ENCODE measurements at regions not wholly inside any gene's neighbourhood (a gene's known extent, or its start where the extent isn't known, plus 50 kb on each side); places are given as distances from the start of the nearest gene placed in this dataset.
"Not testable (repeated sequence)": the region's sequence is repeated elsewhere in the genome, so short reads cannot be mapped to it uniquely, and the experiment has no call there.

DNA sequence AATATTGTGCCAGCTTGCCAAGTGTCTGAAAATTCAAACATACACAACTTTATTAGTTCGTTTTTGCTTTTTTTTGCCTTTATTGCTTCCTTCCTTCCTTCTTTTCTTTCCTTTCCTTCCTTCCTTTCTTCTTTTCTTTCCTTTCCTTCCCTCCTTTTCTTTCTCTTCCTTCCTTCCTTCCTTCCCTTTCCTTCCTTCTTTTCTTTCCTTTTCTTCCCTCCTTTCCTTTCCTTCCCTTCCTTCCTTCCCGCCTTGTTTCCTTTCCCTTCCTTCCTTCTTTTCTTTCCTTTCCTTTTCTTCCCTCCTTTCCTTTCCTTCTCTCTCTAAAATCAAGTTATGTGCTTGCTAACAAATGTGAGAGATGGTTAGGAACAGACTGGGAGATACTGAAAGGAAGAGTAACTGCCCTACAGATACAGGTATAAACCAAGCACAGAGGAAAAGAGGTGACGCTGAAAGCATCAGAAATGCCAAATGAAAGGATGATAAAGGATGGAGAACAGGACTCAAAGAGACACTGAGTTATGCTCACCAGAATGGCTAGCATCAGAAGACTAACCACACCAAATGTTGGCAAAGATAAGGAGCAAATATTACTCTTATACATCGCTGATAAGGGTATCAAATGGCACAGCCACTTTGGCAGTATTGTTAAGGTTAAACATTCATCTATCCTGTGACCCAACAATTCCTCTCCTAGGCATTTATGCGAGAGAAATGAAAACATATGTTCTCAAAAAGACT lies 151.6 kb downstream of the MREG start:
- DNase-seq = no peak

DNA sequence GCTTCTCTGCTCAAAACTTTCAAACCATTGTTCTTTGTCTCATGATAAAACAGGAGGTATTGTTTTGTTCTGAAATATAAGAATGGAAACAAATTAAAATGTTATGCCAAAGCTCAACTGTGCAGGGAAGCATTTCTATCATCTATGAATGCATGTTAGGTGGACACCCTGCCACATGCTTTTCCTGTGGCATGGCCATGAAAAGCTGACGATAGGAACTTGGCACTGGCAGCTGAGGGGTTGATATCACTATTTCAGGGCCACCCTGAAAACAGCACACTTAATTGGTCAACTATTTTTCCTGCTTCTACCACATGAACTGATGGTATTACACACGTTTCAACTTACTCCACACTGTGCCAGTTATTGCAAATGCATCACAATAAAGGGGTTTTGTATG lies 157.3 kb downstream of the MREG start:
- DNase-seq = no peak

DNA sequence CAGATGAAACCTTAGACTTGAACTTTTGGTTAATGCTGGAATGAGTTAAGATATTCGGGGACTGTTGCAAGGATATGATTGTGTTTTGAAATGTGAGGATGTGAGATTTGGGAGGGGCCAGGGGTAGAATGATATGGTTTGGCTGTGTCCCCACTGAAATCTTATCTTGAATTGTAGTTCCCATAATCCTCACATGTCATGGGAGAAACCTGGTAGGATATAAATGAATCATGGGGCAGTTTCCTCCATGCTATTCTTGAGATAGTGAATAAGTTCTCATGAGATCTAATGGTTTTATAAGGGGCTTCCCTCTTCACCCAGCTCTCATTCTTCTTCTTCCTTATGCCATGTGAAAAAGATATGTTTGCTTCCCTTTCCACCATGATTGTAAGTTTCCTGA lies 158.0 kb downstream of the MREG start:
- not testable (repeated sequence) for DNase-seq

DNA sequence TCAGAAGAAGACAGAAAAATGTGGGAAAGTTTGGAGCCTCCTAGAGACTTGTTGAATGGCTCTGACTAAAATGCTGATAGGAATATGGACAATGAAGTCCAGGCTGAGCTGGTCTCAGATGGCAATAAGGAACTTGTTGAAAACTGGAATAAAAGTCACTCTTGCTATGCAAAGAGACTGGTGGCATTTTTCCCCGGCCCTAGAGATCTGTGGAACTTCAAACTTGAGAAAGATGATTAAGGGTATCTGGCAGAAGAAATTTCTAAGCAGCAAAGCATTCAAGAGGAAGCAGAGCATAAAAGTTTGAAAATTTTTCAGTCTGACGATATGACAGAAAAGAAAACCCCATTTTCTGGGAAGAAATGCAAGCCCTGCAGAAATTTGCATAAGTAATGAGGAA lies 159.3 kb downstream of the MREG start:
- no peak for DNase-seq

DNA sequence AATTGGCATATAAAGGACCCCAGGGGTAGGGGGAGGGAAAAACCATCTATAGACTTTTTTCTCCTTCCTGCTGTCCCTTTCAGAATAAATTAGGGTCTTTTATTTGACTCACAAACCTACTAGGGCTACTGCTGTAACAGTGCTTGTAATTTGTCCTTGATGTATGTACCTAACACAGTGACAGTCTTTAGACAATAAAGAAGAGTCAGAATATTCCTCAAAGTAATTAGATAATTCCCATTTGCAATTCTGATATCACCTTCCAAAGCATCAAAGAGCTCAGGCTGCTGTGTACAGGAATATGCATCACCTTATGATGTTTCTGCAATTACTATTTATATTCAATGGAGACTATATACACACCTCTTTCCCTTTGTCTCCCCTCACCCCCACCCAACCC lies 161.7 kb downstream of the MREG start:
- no peak for DNase-seq

DNA sequence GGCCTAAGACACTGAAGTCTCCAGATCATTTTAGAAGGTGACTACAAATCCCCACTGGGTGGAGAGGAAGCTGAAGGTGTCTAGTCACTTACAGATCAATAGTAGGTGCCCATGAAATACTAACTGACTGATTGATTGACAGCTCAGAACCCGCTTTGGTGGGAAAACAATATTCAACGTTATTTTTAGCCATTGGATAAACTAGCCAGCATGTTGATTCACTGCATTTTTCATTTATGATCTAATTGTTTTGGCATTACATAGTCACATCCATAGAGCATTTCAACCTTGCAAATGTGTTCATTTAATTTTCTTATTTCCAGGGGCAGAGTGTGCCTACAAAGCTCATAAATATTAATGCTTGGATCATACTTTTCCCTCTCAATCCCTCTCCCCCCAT lies 162.3 kb downstream of the MREG start:
- no peak for DNase-seq

DNA sequence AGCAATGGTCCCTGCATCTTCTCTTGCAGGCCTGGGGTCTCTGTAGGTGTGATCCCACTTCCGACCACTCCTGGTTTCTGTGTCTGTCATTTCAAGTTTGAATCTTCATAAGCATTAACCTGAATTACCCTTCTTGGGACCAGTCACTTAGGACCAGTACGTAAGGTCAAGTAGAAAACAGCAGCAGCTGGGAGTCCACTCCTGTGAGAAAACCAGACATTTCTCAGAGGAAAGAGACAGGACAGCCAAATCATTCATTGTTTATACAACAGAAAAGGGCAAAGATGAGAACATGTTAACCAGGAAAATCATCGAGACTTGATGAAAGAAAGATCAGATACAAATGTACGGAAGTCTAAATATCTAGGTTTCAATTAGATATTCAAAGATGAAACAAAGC lies 163.0 kb downstream of the MREG start:
- no peak for DNase-seq

DNA sequence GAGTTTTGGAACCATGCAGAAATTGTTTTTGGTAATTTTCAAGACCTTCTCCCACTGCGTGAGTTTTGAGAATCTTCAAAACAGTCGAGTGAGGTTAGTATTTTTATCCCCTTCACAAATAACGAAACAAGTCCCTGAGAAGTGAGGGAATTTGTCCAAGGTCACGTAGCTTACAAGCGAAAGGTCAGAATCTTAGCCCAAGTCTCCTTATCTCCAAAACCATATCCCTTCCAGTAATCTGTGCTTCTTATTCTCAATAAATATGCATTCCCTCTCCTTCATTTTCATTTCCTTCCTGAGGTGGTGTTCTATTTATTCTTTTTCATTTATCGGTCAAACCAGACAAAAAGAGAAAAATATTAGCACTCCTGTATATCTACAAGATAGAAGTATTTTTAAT lies 163.6 kb downstream of the MREG start:
- no peak for DNase-seq

DNA sequence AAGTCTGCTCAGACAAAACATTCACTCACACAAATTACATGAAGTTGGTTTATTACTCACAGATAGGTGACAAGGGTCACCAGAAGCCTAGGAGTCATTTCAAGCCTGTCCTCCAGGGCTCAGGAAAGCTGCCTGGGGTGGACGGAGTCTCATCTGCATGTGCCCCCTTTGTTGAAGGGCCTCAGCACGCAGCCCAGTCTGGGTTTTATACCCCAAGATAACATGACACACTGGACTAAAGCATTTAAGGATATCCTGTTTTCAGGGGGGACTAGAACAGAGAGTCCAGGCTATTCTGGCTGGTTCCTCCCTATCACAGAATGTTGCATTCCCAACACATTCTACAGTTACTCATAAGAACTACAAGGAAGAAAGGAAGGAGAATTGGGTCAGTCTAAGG lies 164.7 kb downstream of the MREG start:
- no peak for DNase-seq

DNA sequence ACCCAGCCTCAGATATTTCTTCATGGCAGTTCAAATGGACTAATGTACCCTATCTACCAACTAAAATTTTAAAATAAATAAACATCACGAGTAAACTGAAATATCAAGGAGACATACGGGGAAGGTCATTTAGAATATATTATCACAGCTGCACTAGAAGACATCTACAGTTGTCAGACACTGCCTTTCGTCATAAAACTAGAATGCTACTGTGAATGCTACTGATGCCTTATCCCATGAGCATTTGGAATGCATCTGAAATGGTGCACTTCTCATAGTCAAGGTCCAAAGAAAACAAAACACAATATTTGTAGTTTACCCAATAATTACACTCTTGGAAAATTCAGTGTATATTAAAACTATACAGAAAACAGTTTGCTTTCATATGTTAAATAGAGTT lies 165.2 kb downstream of the MREG start:
- DNase-seq = no peak

DNA sequence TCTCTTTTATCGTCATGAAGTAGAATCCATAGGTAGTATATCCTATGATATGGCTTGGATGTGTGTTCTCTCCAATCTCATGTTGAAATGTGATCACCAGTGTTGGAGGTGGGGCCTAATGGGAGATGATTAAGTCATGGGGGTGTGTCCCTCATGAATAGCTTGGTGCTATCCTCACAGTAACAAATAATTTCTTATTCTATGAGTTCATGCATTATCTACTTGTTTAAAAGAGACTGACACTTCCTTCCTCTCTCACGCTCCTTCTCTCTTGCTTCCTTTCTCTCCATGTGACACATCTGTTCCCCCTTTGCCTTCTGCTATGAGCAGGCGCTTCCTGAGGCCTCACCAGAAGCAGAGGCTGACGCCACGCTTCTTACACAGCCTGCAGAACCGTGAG lies 165.6 kb downstream of the MREG start:
- DNase-seq = no peak

DNA sequence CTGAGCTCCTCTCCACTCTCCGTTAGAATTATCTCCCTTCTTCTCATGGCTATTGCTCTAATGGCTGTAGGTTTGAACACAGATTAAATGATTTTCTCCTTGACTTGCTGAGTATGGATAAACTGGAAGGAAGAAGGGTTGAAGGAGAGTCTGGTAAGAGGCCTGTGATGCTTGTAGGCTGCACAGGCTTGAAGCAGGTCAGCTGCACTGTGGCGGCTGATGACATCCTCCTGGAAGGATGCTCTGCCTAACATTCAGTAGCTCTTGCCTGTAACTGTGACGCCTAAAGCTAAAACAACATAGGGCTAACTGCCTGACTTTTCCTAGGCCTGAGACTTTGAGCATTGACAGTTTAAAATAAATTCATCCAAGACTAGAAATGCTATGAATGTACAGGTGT lies 166.3 kb downstream of the MREG start:
- no peak for DNase-seq

DNA sequence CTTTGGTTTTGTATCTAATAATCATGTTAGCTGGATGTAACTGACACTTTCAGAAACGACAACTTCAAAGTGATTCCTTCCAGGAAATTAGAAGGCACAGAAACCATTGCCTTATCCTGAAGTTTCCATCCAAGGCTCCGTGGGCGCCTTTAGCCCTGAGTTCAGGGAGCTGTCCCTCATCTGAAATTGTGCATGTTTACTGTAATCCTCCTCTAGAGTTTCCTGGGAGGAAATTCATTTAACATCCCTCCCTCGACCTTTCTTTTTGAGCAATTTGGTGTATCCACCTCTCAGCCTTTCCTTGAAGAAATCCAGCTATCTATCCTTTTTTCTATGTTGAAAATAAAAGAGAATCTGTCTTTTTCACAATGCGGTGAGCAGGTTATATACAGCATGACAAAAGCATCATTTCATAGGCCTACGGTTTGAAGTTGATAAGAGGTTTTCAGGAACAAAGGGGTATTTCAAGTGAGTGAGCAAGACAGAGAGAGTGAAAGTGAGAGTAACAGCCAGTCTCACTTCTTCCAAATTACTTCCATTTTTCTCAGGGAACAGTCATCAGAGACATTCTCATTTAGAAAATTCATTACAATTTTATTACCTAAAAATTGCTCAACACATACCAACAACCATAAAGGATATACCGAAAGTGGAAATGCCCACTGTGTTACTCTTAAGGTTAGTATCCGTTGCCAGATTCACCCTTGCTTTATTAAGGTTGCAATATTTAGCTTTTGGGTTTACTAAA lies 167.3 kb downstream of the MREG start:
- no peak for DNase-seq

DNA sequence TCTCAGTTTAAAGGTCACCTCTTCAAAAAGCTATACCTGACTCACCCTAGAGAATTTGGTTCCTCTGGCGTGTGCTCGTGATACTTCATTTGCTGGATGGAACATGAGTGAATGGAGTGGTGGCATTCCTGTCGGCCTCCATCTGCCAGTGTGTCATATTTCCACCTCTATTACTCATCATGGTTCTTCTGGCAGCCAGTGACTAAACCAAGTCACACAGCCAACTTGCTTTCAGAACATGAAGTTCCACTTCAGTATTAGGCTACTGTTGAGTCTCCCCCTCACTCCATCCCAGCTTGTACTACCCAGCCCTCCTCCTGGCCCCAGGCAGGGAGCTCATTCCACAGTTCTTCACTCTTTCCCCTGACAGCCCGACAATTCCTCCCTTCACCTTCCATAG lies 169.8 kb downstream of the MREG start:
- DNase-seq = no peak

DNA sequence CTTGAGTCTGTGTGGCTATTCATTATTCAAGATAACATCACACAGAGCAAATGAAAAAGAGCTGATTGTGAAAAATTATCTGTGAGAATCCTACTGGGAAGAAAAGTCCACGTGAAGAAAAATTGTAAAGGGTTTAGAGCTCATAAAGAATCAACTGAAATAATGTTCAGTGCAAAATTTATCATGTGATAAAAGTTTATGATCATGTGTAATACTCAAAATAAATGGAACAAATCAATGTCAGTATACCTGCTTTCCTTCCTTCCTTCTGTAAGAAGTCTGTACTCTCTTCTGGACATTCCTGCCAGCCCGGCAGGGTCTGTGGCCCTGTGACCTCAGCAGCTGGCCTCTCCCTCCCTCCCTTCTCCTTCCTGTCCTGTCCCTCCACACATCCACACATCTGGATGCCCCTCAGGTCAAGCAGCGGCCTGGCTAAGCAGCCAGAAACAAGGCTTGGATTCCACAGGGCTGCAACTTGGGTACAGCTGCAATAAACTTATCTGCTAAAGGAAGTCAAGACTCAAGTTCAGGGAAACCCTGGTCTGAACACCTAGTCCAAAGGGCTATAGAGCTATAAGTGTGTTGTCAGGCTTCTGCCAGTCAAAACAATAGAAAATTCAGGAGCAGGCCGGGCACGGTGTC lies 172.1 kb downstream of the MREG start:
- DNase-seq = no peak

DNA sequence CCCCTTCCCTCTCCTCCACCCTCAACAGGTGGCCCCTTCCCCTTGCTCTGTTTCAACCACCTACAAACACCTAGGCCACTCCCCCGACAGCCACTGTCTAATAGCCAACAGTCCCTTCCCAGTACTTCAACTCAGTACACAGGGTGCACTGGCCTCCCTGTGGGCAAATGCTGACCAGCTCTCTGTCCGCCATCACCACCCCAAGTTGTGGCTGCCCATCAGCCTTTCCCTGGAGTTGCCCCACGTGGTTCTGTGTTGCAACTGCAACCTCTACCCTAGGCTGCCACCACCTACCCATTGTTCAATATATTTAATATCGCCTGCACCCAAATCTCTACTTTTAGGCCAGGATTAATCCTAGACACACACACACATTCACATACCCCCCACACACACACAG lies 173.5 kb downstream of the MREG start:
- DNase-seq = no peak

DNA sequence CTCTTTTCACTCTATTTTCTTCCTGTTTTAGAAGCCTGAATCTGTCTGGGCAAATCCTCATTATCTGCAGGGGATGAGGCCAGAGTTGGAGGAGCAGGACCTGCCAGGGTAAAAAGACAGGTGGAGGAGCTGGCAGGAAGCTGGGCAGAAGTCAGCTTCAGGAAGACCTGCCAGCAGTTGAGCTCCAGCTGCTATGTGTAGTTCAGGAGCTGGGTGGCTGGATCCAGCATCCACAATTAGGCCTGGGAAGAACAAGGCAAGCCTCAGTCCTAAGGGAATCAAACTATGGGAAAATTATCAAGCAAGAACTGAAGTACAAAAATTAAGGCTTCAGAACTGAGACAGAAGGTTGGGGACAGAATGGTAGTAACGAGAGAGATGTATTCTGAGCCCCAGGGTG lies 174.0 kb downstream of the MREG start:
- no peak for DNase-seq

DNA sequence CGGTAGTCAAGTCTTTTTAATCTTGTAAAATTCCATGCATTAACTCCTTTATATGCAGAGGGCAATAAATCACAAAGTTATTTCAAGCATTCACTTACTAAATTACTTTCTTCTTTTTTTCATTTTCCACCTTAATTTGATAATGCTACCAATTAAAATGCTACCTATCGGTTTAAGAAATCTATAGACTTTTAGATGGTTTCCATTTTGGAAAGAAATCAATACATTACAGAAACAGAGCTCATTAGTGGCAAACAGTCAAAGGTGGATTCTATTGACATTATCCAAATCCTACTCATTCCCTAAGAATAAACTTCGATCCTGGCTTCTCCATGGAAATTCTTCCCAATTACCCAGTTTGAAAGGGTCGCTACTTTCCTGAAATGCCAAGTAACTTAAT lies 176.5 kb downstream of the MREG start:
- DNase-seq = no peak

DNA sequence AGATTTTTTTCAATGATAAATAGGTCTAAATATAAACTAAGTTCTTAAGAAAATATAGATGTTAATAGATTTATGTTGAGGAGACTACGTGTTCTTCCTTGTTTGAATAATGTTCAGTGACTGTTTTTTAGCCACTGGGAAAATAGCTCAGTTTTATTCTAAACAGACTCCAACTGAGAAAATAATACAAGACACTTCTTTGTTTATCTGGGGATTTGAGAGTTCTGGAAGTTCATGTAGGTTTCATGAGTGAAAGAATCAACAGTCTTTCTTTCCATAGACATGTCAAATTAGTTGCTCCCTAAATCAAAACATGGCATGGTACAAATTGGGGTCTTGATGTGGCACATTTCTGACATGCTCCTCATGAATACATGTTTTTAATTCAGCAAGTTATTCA lies 177.7 kb downstream of the MREG start:
- DNase-seq = no peak

DNA sequence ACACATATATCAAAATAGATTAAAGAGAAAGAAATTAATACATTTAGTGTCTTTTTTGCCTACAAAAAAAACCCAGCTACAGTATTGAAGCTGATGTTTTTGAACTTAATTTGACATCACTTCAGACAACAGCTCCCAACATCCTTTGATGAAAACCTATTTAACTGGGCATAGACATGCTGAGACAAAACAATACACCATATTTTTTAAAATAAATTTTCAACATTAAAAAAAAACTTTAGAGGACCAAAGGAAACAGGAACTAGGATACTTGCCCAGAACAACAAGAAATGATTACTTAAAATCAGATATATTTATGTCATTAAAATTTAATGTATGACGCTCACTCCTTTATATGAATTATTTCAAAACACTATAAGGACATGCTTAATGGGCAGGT lies 178.1 kb downstream of the MREG start:
- DNase-seq = no peak

DNA sequence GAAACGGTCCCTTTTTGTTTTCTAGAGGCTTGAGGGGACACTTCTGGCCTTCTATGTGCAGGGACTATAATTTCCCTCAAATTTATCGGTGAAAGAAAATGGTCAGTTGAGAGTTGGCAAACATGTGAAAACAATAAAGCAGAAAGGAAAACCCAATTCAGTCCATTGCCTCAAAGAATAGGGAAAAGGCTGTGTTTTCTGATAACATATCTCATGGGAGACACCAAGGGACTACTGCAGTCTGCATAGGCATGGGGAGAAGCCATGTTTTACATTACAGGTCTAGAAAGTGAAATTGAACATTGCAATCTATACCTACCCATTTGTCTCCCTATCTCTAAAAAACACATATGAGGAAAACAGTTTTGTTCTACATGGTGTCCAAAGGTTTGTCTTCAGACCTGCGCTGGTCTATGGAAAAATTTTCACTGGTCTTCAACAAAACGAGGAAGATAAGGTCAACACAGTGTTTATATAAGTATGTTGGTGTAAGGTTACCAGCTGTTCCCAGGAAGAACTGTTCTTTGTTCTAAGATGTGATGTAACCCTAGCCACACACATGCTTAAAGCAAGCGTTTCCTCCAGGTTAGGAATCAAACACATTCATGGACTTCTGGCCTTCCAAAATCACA lies 179.7 kb downstream of the MREG start:
- DNase-seq = no peak

DNA sequence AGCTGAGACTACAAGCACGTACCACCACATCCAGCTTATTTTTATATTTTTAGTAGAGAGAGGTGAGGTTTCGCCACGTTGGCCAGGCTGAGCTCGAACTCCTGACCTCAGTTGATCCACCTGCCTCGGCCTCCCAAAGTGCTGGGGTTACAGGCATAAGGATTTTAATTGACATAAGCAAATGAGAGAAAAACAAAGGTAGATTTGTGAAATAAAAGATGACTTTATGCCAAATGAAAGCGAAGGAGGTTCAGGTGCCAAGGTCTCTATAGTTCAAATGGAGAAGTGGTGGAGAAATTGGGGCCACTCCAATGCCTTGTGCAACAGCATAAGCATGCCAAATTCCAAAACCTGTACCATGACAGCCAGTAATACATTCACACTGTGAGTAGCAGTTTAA lies 180.6 kb downstream of the MREG start:
- DNase-seq = no peak

DNA sequence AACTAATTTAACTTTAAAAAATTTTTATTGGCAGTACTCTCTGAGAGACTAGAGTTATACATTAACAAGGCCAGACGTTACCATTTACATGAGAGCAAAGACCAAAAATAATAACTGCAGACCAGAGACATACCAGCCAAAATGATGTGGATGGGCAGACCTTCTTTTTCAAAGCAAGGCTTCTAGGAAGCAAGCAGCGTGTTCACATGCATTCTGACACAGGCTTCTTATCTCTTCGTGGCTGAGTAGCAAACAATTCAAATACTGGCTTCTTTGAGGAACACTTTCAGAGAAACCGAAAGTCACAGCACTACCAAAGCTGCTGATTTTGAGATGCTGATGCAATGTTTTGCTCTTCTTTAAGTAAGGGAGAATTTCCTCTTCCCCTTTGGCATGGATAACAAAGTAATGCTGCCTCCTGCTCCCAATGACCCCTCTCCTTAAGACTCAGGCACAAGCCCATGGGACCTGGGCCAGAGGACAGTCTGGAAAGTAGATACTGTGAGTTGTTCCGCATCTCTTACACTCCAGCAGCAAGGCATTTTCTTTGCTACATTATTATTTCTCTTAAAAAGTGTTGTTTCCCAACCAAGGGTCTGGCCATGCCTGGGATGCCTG lies 181.9 kb downstream of the MREG start:
- DNase-seq = no peak

Measured in NCI-H446 treated with DMSO at 0.1 percent for 48 hours (cell line).